ENCODE measurements at regions not wholly inside any gene's neighbourhood (a gene's known extent, or its start where the extent isn't known, plus 50 kb on each side); places are given as distances from the start of the nearest gene placed in this dataset.
"Not testable (repeated sequence)": the region's sequence is repeated elsewhere in the genome, so short reads cannot be mapped to it uniquely, and the experiment has no call there.

GRCh38 chr1:117716030-117716429 is 110.2 kb downstream of the TENT5C start:
- TF ChIP-seq CTCF (IDR thresholded peaks at IDR 0.05); SP1 (CRISPR knock-in tag; conservative IDR thresholded peaks at IDR 0.05); NR2C2 (CRISPR knock-in tag; IDR thresholded peaks at IDR 0.05); IRF1 (CRISPR knock-in tag; IDR thresholded peaks at IDR 0.05); TEAD4 (CRISPR knock-in tag; IDR thresholded peaks at IDR 0.05); FOXP4 (CRISPR knock-in tag; IDR thresholded peaks at IDR 0.05); ESRRA (CRISPR knock-in tag; IDR thresholded peaks at IDR 0.05; ENCODE audit: borderline replicate concordance): not testable (repeated sequence)

Measured in WTC11 (cell line).